H9 (cell line): ENCODE measurements at regions not wholly inside any gene's neighbourhood (a gene's known extent, or its start where the extent isn't known, plus 50 kb on each side); places are given as distances from the start of the nearest gene placed in this dataset.

Source experiments
- DNase-seq: peaks from one replicate; pipeline ENCODE4 v3.0.0-alpha.2; 2017
- H2AFZ ChIP-seq: one replicate; pipeline ENCODE4 v1.6.1; 2013; ENCODE audit warnings: mild to moderate bottlenecking, low read length, control low read depth, moderate library complexity
- H2AK5ac ChIP-seq: 2 replicates; pipeline ENCODE4 v1.6.1; 2013; ENCODE audit warnings: low read length, control low read depth, mixed read lengths; ENCODE audit not compliant: insufficient read length
- H2BK120ac ChIP-seq: one replicate; pipeline ENCODE4 v1.6.1; 2013; ENCODE audit warnings: low read depth, mild to moderate bottlenecking, low read length, control low read depth, inconsistent platforms; ENCODE audit not compliant: poor library complexity, severe bottlenecking
- H2BK12ac ChIP-seq: 2 replicates; pipeline ENCODE4 v1.6.1; 2013; ENCODE audit warnings: low read length, control low read depth, mixed read lengths, low read depth; ENCODE audit not compliant: insufficient read length
- H2BK15ac ChIP-seq: 2 replicates; pipeline ENCODE4 v1.6.1; 2013; ENCODE audit warnings: low read depth, low read length, control low read depth
- H2BK20ac ChIP-seq: one replicate; pipeline ENCODE4 v1.6.1; 2013; ENCODE audit warnings: low read depth, mild to moderate bottlenecking, low read length, control low read depth, inconsistent platforms; ENCODE audit not compliant: poor library complexity, severe bottlenecking
- H2BK5ac ChIP-seq: 2 replicates; pipeline ENCODE4 v1.6.1; 2013; ENCODE audit warnings: low read length, control low read depth, mixed read lengths; ENCODE audit not compliant: insufficient read length
- H3K14ac ChIP-seq: 2 replicates; pipeline ENCODE4 v1.6.1; 2013; ENCODE audit warnings: low read length, control low read depth; ENCODE audit not compliant: insufficient read depth
- H3K18ac ChIP-seq: 2 replicates; pipeline ENCODE4 v1.6.1; 2013; ENCODE audit warnings: low read depth, mild to moderate bottlenecking, mixed read lengths, low read length, control low read depth; ENCODE audit not compliant: insufficient read length
- H3K23ac ChIP-seq: 2 replicates; pipeline ENCODE4 v1.6.1; 2013; ENCODE audit warnings: low read length, control low read depth, mixed read lengths, low read depth; ENCODE audit not compliant: insufficient read length
- H3K23me2 ChIP-seq: 2 replicates; pipeline ENCODE4 v1.6.1; 2013; ENCODE audit warnings: low read depth, mild to moderate bottlenecking, mixed read lengths, low read length, control low read depth; ENCODE audit not compliant: insufficient read length, poor library complexity, severe bottlenecking
- H3K27ac ChIP-seq: 2 replicates; pipeline ENCODE4 v1.5.1; 2013; ENCODE audit warnings: low read length, control low read depth, mixed read lengths, low read depth; ENCODE audit not compliant: insufficient read length
- H3K27me3 ChIP-seq: 2 replicates; pipeline ENCODE4 v1.6.1; 2013; ENCODE audit warnings: low read length, control low read depth, inconsistent platforms; ENCODE audit not compliant: insufficient read depth
- H3K4ac ChIP-seq: 2 replicates; pipeline ENCODE4 v1.6.1; 2013; ENCODE audit warnings: low read depth, mild to moderate bottlenecking, control low read depth, inconsistent platforms, low read length, moderate library complexity
- H3K4me1 ChIP-seq: 2 replicates; pipeline ENCODE4 v1.6.1; 2013; ENCODE audit warnings: low read length, control low read depth, inconsistent platforms; ENCODE audit not compliant: insufficient read depth
- H3K4me2 ChIP-seq: 2 replicates; pipeline ENCODE4 v1.6.1; 2013; ENCODE audit warnings: low read length, control low read depth, mixed read lengths; ENCODE audit not compliant: insufficient read length, insufficient read depth
- H3K56ac ChIP-seq: 2 replicates; pipeline ENCODE4 v1.6.1; 2013; ENCODE audit warnings: low read depth, mild to moderate bottlenecking, mixed read lengths, low read length, control low read depth; ENCODE audit not compliant: insufficient read length
- H3K79me1 ChIP-seq: 2 replicates; pipeline ENCODE4 v1.6.1; 2013; ENCODE audit warnings: low read depth, mild to moderate bottlenecking, moderate library complexity, low read length, control low read depth, inconsistent platforms; ENCODE audit not compliant: insufficient read depth, poor library complexity, severe bottlenecking
- H3K79me2 ChIP-seq: 2 replicates; pipeline ENCODE4 v1.6.1; 2013; ENCODE audit warnings: low read length, control low read depth, inconsistent platforms; ENCODE audit not compliant: insufficient read depth
- H3K9ac ChIP-seq: 2 replicates; pipeline ENCODE4 v1.6.1; 2013; ENCODE audit warnings: low read length, control low read depth, mixed read lengths; ENCODE audit not compliant: insufficient read length; ENCODE audit errors: extremely low read depth
- H3K9me3 ChIP-seq: one replicate; pipeline ENCODE4 v1.6.1; 2013; ENCODE audit warnings: low read depth, low read length, inconsistent platforms; ENCODE audit not compliant: control insufficient read depth
- H3T11ph ChIP-seq: one replicate; pipeline ENCODE4 v1.6.1; 2013; ENCODE audit warnings: mild to moderate bottlenecking, low read length, control low read depth, inconsistent platforms
- H4K20me1 ChIP-seq: one replicate; pipeline ENCODE4 v1.6.1; 2013; ENCODE audit not compliant: control insufficient read depth, insufficient read length, insufficient read depth
- H4K5ac ChIP-seq: 2 replicates; pipeline ENCODE4 v1.6.1; 2013; ENCODE audit warnings: low read depth, mild to moderate bottlenecking, mixed read lengths, low read length, control low read depth; ENCODE audit not compliant: insufficient read length
- H4K8ac ChIP-seq: replicated peaks from 2 replicates; pipeline ENCODE4 v1.6.1; 2013; ENCODE audit warnings: low read length, control low read depth, mixed read lengths, low read depth; ENCODE audit not compliant: insufficient read length
- H4K91ac ChIP-seq: 2 replicates; pipeline ENCODE4 v1.6.1; 2013; ENCODE audit warnings: low read depth, mild to moderate bottlenecking, moderate library complexity, mixed read lengths, low read length, control low read depth; ENCODE audit not compliant: insufficient read length
- H3K27ac Mint-ChIP-seq, 3 experiments: 2 replicates in 2 of 3; 3 replicates in 1 of 3; pipeline ENCODE4 v1.8.0; 2020 to 2021; ENCODE audit warnings: mixed read lengths in 3 of 3, mild to moderate bottlenecking in 1 of 3, moderate library complexity in 1 of 3
- H3K27me3 Mint-ChIP-seq: 2 replicates; pipeline ENCODE4 v1.8.0; 2021; ENCODE audit warnings: low read depth, mild to moderate bottlenecking, moderate library complexity, mixed read lengths
- H3K36me3 Mint-ChIP-seq, 3 experiments: 2 replicates in 2 of 3; 3 replicates in 1 of 3; pipeline ENCODE4 v1.8.0; 2020 to 2021; ENCODE audit warnings: low read depth in 3 of 3, mixed read lengths in 3 of 3; ENCODE audit not compliant: insufficient read depth in 1 of 3
- H3K4me1 Mint-ChIP-seq, 2 experiments: 2 replicates each; pipeline ENCODE4 v1.8.0; 2020; ENCODE audit warnings: mixed read lengths in 2 of 2
- H3K4me3 Mint-ChIP-seq, 2 experiments: 2 replicates in 1 of 2; 3 replicates in 1 of 2; pipeline ENCODE4 v1.8.0; 2020 to 2021; ENCODE audit warnings: mild to moderate bottlenecking in 2 of 2, mixed read lengths in 2 of 2, moderate library complexity in 1 of 2
- H3K9me3 Mint-ChIP-seq, 2 experiments: 2 replicates in 1 of 2; 3 replicates in 1 of 2; pipeline ENCODE4 v1.8.0; 2020; ENCODE audit warnings: mild to moderate bottlenecking in 2 of 2, mixed read lengths in 2 of 2, moderate library complexity in 1 of 2
- WGBS: extraction: QIAGEN DNeasy Blood & Tissue Kit; methylation state at CpG from one replicate; pipeline ENCODE4 v1.1.7; 2013; ENCODE audit warnings: missing lambda C conversion rate, low lambda C conversion rate, mixed read lengths; ENCODE audit not compliant: insufficient read length; ENCODE audit errors: extremely low coverage; 5-methylcytosine and 5-hydroxymethylcytosine counted together
- TF ChIP-seq, protein P1 (sequence below): fragments of 200-600 bp; sonication (generic); conservative IDR thresholded peaks from 3 replicates; pipeline ENCODE4 v1.8.0; 2021; ENCODE audit warnings: antibody characterized with exemption, mild to moderate bottlenecking

- no CpG with 5 or more reads among the region's 2 CpGs for WGBS
- H3K23me2 ChIP-seq = no peaks in the 10 kb centered on the region
- H3K36me3 Mint-ChIP-seq = no peaks in the 10 kb centered on the region
- no peak overlapping the region for H3K27ac Mint-ChIP-seq
- DNase-seq = no peak
- H3K4me2 ChIP-seq = no peak overlapping the region
- no peaks in the 10 kb centered on the region for H3K9me3 ChIP-seq
- H3K27me3 ChIP-seq = no peaks in the 10 kb centered on the region; the same call in 1 of the 2 replicates
- no peak overlapping the region for H3K14ac ChIP-seq
- H3K79me1 ChIP-seq = no peaks in the 10 kb centered on the region
- H3K18ac ChIP-seq = no peak overlapping the region
- no peaks in the 10 kb centered on the region; a peak in 1 of 5 replicates for H3K9me3 Mint-ChIP-seq
- H4K20me1 ChIP-seq = no peaks in the 10 kb centered on the region
- no peak overlapping the region for H2AFZ ChIP-seq
- no peak overlapping the region for H4K8ac ChIP-seq
- H2BK20ac ChIP-seq = no peak overlapping the region
- H4K5ac ChIP-seq = no peak overlapping the region
- no peak overlapping the region for H3K4me3 Mint-ChIP-seq
- H3K4ac ChIP-seq = no peak overlapping the region
- H3T11ph ChIP-seq = no peak overlapping the region
- TF ChIP-seq, protein P1, sequence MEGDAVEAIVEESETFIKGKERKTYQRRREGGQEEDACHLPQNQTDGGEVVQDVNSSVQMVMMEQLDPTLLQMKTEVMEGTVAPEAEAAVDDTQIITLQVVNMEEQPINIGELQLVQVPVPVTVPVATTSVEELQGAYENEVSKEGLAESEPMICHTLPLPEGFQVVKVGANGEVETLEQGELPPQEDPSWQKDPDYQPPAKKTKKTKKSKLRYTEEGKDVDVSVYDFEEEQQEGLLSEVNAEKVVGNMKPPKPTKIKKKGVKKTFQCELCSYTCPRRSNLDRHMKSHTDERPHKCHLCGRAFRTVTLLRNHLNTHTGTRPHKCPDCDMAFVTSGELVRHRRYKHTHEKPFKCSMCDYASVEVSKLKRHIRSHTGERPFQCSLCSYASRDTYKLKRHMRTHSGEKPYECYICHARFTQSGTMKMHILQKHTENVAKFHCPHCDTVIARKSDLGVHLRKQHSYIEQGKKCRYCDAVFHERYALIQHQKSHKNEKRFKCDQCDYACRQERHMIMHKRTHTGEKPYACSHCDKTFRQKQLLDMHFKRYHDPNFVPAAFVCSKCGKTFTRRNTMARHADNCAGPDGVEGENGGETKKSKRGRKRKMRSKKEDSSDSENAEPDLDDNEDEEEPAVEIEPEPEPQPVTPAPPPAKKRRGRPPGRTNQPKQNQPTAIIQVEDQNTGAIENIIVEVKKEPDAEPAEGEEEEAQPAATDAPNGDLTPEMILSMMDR = no peak
- no peak overlapping the region for H3K23ac ChIP-seq
- no peak overlapping the region for H3K27ac ChIP-seq
- H3K4me1 Mint-ChIP-seq = no peaks in the 10 kb centered on the region
- H2AK5ac ChIP-seq = no peak overlapping the region
- H2BK120ac ChIP-seq = no peak overlapping the region
- no peak overlapping the region for H3K9ac ChIP-seq
- H3K79me2 ChIP-seq = no peaks in the 10 kb centered on the region
- H2BK12ac ChIP-seq = no peak overlapping the region
- no peak overlapping the region for H2BK5ac ChIP-seq
- H3K4me1 ChIP-seq = no peaks in the 10 kb centered on the region
- no peak overlapping the region for H2BK15ac ChIP-seq
- H3K56ac ChIP-seq = no peak overlapping the region
- no peaks in the 10 kb centered on the region; the same call in 1 of the 2 replicates for H3K27me3 Mint-ChIP-seq
- H4K91ac ChIP-seq = no peak overlapping the region
Observed at GRCh38 chr10:25692761-25693160, 241.3 kb upstream of the MYO3A start.
